ENCODE measurements at regions not wholly inside any gene's neighbourhood (a gene's known extent, or its start where the extent isn't known, plus 50 kb on each side); places are given as distances from the start of the nearest gene placed in this dataset.

- no peak for TF ChIP-seq CHD2 (IDR thresholded peaks at IDR 0.05; ENCODE audit: low read length)
- no peak for TF ChIP-seq FOSL1 (IDR thresholded peaks at IDR 0.05; ENCODE audit: insufficient read depth, low read depth, low read length)
- TF ChIP-seq CTCF (IDR thresholded peaks at IDR 0.05; ENCODE audit: control extremely low read depth in 1 of 3, insufficient read depth in 1 of 3, low read depth in 1 of 3, low read length in 3 of 3) = no peak
- TF ChIP-seq BRCA1 (IDR thresholded peaks at IDR 0.05; ENCODE audit: low read depth, low read length) = no peak
- no peak for TF ChIP-seq ZNF274 (IDR thresholded peaks at IDR 0.05; ENCODE audit: borderline replicate concordance, extremely low read depth, low read length)
- no peak for TF ChIP-seq RAD21 (IDR thresholded peaks at IDR 0.05 in 1 of 2, conservative IDR thresholded peaks at IDR 0.05 in 1 of 2; ENCODE audit: low read depth in 2 of 2, low read length in 2 of 2)
- TF ChIP-seq KDM1A (IDR thresholded peaks at IDR 0.05; ENCODE audit: borderline replicate concordance, low read length) = no peak
- no peak for TF ChIP-seq YY1 (IDR thresholded peaks at IDR 0.05; ENCODE audit: low read depth, low read length)
Measured at GRCh38 chr2:103264058-103264768, 502.4 kb downstream of the TMEM182 start.
